SK-N-SH treated with all-trans-retinoic acid at 6 μM for 48 hours (cell line): ENCODE measurements at regions not wholly inside any gene's neighbourhood (a gene's known extent, or its start where the extent isn't known, plus 50 kb on each side); places are given as distances from the start of the nearest gene placed in this dataset.

Source experiments
- ATAC-seq: fragments of 200-7000 bp; cut with Tn5 transposase; 3 replicates; pipeline ENCODE4 v1.9.1; 2020; ENCODE audit warnings: mild to moderate bottlenecking, moderate library complexity
- ARNTL ChIP-seq: fragments of 450-650 bp; formaldehyde crosslinking; IDR thresholded peaks from 2 replicates; pipeline ENCODE4 v1.5.0; 2020; ENCODE audit warnings: low read depth, mild to moderate bottlenecking, moderate library complexity, borderline replicate concordance
- CREB5 ChIP-seq: fragments of 250-450 bp; sonication (Bioruptor Pico); IDR thresholded peaks from 2 replicates; pipeline ENCODE4 v1.5.1; 2020; ENCODE audit warnings: low read depth, mild to moderate bottlenecking, moderate library complexity
- CSDC2 ChIP-seq: fragments of 250-450 bp; sonication (Bioruptor Pico); IDR thresholded peaks from 2 replicates; pipeline ENCODE4 v1.5.0; 2020; ENCODE audit warnings: mild to moderate bottlenecking, moderate library complexity
- CSRNP3 ChIP-seq: fragments of 250-450 bp; sonication (Bioruptor Pico); IDR thresholded peaks from 2 replicates; pipeline ENCODE4 v1.5.1; 2021; ENCODE audit warnings: mild to moderate bottlenecking, moderate library complexity
- ESRRG ChIP-seq: fragments of 250-450 bp; sonication (Bioruptor Pico); IDR thresholded peaks from 2 replicates; pipeline ENCODE4 v1.6.1; 2021; ENCODE audit warnings: mild to moderate bottlenecking
- GLIS3 ChIP-seq: fragments of 250-450 bp; sonication (Bioruptor Pico); IDR thresholded peaks from 2 replicates; pipeline ENCODE4 v1.5.0; 2020; ENCODE audit warnings: mild to moderate bottlenecking, moderate library complexity
- OSR1 ChIP-seq: fragments of 250-450 bp; sonication (Bioruptor Pico); IDR thresholded peaks from 2 replicates; pipeline ENCODE4 v1.8.0; 2022; ENCODE audit warnings: moderate library complexity, mild to moderate bottlenecking, inconsistent platforms
- PATZ1 ChIP-seq: fragments of 250-450 bp; sonication (Bioruptor Pico); IDR thresholded peaks from 2 replicates; pipeline ENCODE4 v1.8.0; 2020; ENCODE audit warnings: mild to moderate bottlenecking, moderate library complexity, borderline replicate concordance
- POU6F1 ChIP-seq: fragments of 250-450 bp; sonication (Bioruptor Pico); IDR thresholded peaks from 2 replicates; pipeline ENCODE4 v1.8.0; 2021; ENCODE audit warnings: low read depth, mild to moderate bottlenecking, moderate library complexity, borderline replicate concordance
- PPARA ChIP-seq: fragments of 250-450 bp; sonication (Bioruptor Pico); IDR thresholded peaks from 2 replicates; pipeline ENCODE4 v1.5.0; 2020; ENCODE audit warnings: mild to moderate bottlenecking, borderline replicate concordance
- RARB ChIP-seq: fragments of 250-450 bp; sonication (Bioruptor Pico); IDR thresholded peaks from 2 replicates; pipeline ENCODE4 v1.8.0; 2021; ENCODE audit warnings: mild to moderate bottlenecking, moderate library complexity
- SNAI2 ChIP-seq: fragments of 250-450 bp; sonication (Bioruptor Pico); IDR thresholded peaks from 2 replicates; pipeline ENCODE4 v1.5.0; 2020; ENCODE audit warnings: mild to moderate bottlenecking, moderate library complexity
- TCF4 ChIP-seq: fragments of 250-450 bp; sonication (Bioruptor Pico); IDR thresholded peaks from 2 replicates; pipeline ENCODE4 v1.8.0; 2021; ENCODE audit warnings: mild to moderate bottlenecking, moderate library complexity, borderline replicate concordance
- TOX ChIP-seq: fragments of 250-450 bp; sonication (Bioruptor Pico); IDR thresholded peaks from 2 replicates; pipeline ENCODE4 v1.8.0; 2021; ENCODE audit warnings: mild to moderate bottlenecking, moderate library complexity, borderline replicate concordance
- ZC3H10 ChIP-seq: fragments of 250-450 bp; sonication (Bioruptor Pico); IDR thresholded peaks from 2 replicates; pipeline ENCODE4 v1.5.1; 2021; ENCODE audit warnings: mild to moderate bottlenecking, moderate library complexity
- ZFP3 ChIP-seq: fragments of 250-450 bp; sonication (Bioruptor Pico); IDR thresholded peaks from 2 replicates; pipeline ENCODE4 v1.5.0; 2020; ENCODE audit warnings: mild to moderate bottlenecking, moderate library complexity
- ZFP30 ChIP-seq: fragments of 450-650 bp; formaldehyde crosslinking; IDR thresholded peaks from 2 replicates; pipeline ENCODE4 v1.5.0; 2022; ENCODE audit warnings: mild to moderate bottlenecking, moderate library complexity
- ZNF565 ChIP-seq: fragments of 450-650 bp; formaldehyde crosslinking; conservative IDR thresholded peaks from 2 replicates; pipeline ENCODE4 v1.5.0; 2020; ENCODE audit warnings: low read depth, mild to moderate bottlenecking, moderate library complexity
- ZNF70 ChIP-seq: fragments of 450-650 bp; formaldehyde crosslinking; IDR thresholded peaks from 2 replicates; pipeline ENCODE4 v1.5.0; 2020; ENCODE audit warnings: mild to moderate bottlenecking, moderate library complexity
- ZNF8 ChIP-seq: fragments of 450-650 bp; formaldehyde crosslinking; IDR thresholded peaks from 2 replicates; pipeline ENCODE4 v1.5.0; 2020; ENCODE audit warnings: mild to moderate bottlenecking, moderate library complexity

GRCh38 chr2:83923531-83923930 lies 535.5 kb downstream of the SUCLG1 start (continued):
- no peak for TF ChIP-seq ZFP30 (CRISPR knock-in tag)
- TF ChIP-seq, all 23 proteins: peak for 0

GRCh38 chr2:83916559-83916958 lies 542.5 kb downstream of the SUCLG1 start:
- TF ChIP-seq ZC3H10 (CRISPR knock-in tag): no peak
- TF ChIP-seq ZNF565 (CRISPR knock-in tag): no peak
- no peak for TF ChIP-seq TOX (CRISPR knock-in tag)
- no peak for TF ChIP-seq SNAI2 (CRISPR knock-in tag)
- no peak for TF ChIP-seq CSRNP3
- TF ChIP-seq RARB (CRISPR knock-in tag): no peak
- TF ChIP-seq PPARA (CRISPR knock-in tag): no peak
- no peak for TF ChIP-seq ZNF70
- no peak for TF ChIP-seq ZFP3 (CRISPR knock-in tag)
- no peak for TF ChIP-seq CSDC2 (CRISPR knock-in tag)
- no peak for TF ChIP-seq PATZ1 (CRISPR knock-in tag)
- no peak for TF ChIP-seq POU6F1 (CRISPR knock-in tag)
- no peak for TF ChIP-seq GLIS3 (CRISPR knock-in tag)
- TF ChIP-seq OSR1 (CRISPR knock-in tag): no peak
- TF ChIP-seq ZNF8 (CRISPR knock-in tag): no peak
- TF ChIP-seq CREB5: no peak
- no peak for TF ChIP-seq ARNTL (CRISPR knock-in tag)
- no peak for TF ChIP-seq ZFP30 (CRISPR knock-in tag)
- no peak for ATAC-seq

- ATAC-seq: no peak
Observed at GRCh38 chr2:83915381-83915780, 543.7 kb downstream of the SUCLG1 start.

GRCh38 chr2:83908750-83909149 lies 550.3 kb downstream of the SUCLG1 start:
- TF ChIP-seq CSRNP3 (no peak), ZNF565 (CRISPR knock-in tag) (no peak), TOX (CRISPR knock-in tag) (no peak), GLIS3 (CRISPR knock-in tag) (no peak), PATZ1 (CRISPR knock-in tag) (no peak), TCF4 (CRISPR knock-in tag) (no peak), OSR1 (CRISPR knock-in tag) (no peak)
- no peak for ATAC-seq

More at GRCh38 chr2:83915381-83915780, 543.7 kb downstream of the SUCLG1 start:
- TF ChIP-seq PPARA (CRISPR knock-in tag) (no peak), ZFP30 (CRISPR knock-in tag) (no peak), CSRNP3 (no peak), ESRRG (CRISPR knock-in tag) (no peak)
